ENCODE measurements at regions not wholly inside any gene's neighbourhood (a gene's known extent, or its start where the extent isn't known, plus 50 kb on each side); places are given as distances from the start of the nearest gene placed in this dataset.

DNA sequence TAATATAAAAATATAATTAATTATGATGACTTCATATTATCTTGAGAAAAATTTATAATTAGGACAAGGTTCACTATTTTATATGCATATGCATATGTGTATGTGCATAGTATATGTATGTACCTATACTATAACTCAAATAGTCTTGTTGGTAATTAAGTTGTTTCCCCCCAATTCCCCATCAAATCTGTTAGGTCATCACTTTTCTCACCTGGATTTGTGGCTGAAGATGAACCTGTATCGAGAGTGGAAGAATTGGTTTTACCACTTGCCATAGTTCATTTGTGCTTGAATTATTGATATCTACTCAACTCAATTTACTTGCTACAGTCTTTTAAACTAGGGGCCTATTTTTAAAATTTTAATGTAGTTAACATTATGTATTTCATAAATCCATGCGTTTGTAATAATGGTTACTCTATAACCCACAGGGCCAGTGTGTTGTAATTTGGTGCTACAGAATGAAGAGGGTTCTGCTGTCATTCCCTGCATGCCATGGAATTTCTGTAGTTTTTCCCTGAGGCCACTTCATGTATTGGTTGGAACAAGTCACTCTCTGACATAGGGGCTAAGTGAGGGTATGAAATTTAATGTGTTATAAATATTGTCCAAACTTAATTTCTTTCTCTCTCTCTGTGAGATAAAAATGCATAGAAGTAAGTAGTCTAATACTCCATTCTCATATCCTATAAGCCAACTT lies 74.9 kb downstream of the TAF11L14 start:
- TF ChIP-seq, protein P1, sequence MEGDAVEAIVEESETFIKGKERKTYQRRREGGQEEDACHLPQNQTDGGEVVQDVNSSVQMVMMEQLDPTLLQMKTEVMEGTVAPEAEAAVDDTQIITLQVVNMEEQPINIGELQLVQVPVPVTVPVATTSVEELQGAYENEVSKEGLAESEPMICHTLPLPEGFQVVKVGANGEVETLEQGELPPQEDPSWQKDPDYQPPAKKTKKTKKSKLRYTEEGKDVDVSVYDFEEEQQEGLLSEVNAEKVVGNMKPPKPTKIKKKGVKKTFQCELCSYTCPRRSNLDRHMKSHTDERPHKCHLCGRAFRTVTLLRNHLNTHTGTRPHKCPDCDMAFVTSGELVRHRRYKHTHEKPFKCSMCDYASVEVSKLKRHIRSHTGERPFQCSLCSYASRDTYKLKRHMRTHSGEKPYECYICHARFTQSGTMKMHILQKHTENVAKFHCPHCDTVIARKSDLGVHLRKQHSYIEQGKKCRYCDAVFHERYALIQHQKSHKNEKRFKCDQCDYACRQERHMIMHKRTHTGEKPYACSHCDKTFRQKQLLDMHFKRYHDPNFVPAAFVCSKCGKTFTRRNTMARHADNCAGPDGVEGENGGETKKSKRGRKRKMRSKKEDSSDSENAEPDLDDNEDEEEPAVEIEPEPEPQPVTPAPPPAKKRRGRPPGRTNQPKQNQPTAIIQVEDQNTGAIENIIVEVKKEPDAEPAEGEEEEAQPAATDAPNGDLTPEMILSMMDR (IDR thresholded peaks at IDR 0.05; ENCODE audit: low read depth, low read length, poor library complexity, severe bottlenecking) = no peak
- TF ChIP-seq EZH2phosphoT487 (IDR thresholded peaks at IDR 0.05; ENCODE audit: borderline replicate concordance, low read length) = no peak
